K562 (cell line): ENCODE measurements at regions not wholly inside any gene's neighbourhood (a gene's known extent, or its start where the extent isn't known, plus 50 kb on each side); places are given as distances from the start of the nearest gene placed in this dataset.

ENCODE experiments used
- ATAC-seq: fragments of 200-7000 bp; cut with Tn5 transposase; 3 replicates; pipeline ENCODE4 v1.9.1; 2020; ENCODE audit warnings: moderate library complexity
- BruUV-seq: library from RNA; stranded (reverse); fragments of 400-500 nt; replicated peaks from 2 replicates; lab custom pipeline; 2021; lab: Mats Ljungman, UMichigan
- CTCF ChIA-PET: fragments of 300-600 bp; formaldehyde crosslinking; extraction: SDS; loops from one replicate; lab custom pipeline; 2021; ENCODE audit warnings: low intra/inter-chr PET ratio; lab: Yijun Ruan, JAX
- POLR2A ChIA-PET: fragments of 300-600, 350-650 bp; sonication (Branson Sonifier 250); formaldehyde crosslinking; extraction: SDS; loops from one replicate; lab custom pipeline; 2021; ENCODE audit warnings: antibody characterized with exemption, inconsistent platforms; lab: Yijun Ruan, JAX
- DNase-seq, 4 experiments: peaks; one replicate each; pipeline versions ENCODE4 v3.0.0 to v3.0.0-alpha.2; 2011 to 2018; ENCODE audit warnings: low spot score in 3 of 4, mixed read lengths in 3 of 4; ENCODE audit errors: extremely low read depth in 1 of 4
- FAIRE-seq: peaks from 2 replicates; lab custom pipeline; 2011; peaks lifted over from hg19 to GRCh38; lab: Jason Lieb, UNC
- H2AFZ ChIP-seq: 2 replicates; pipeline ENCODE4 v1.6.0; 2011; ENCODE audit warnings: low read depth, low read length, control low read depth, inconsistent platforms
- H3K27ac ChIP-seq: fragments of 200-600 bp; 3 replicates; pipeline ENCODE4 v1.8.0; 2011; ENCODE audit warnings: low read depth, mild to moderate bottlenecking, control low read depth, inconsistent platforms, low read length, moderate library complexity, mixed read lengths; ENCODE audit errors: extremely low read depth
- H3K27me3 ChIP-seq, 2 experiments: fragments of 300-600 bp in 1 of 2; 2 replicates in 1 of 2; 3 replicates in 1 of 2; pipeline versions ENCODE4 v1.6.0 to v1.8.0; 2011; ENCODE audit warnings: inconsistent platforms in 2 of 2, low read length in 2 of 2, mild to moderate bottlenecking in 1 of 2, mixed read lengths in 1 of 2, moderate library complexity in 1 of 2; ENCODE audit not compliant: control insufficient read depth in 2 of 2, insufficient read depth in 2 of 2
- H3K36me3 ChIP-seq: fragments of 300-600 bp; 3 replicates; pipeline ENCODE4 v1.8.0; 2011; ENCODE audit warnings: mild to moderate bottlenecking, low read length, inconsistent platforms; ENCODE audit not compliant: control insufficient read depth, insufficient read depth
- H3K4me1 ChIP-seq, 2 experiments: fragments of 200-600 bp in 1 of 2; replicated peaks in 1 of 2; 2 replicates in 1 of 2; 3 replicates in 1 of 2; pipeline versions ENCODE4 v1.5.1 to v1.8.0; 2011; ENCODE audit warnings: inconsistent platforms in 2 of 2, low read length in 2 of 2, mild to moderate bottlenecking in 1 of 2, mixed read lengths in 1 of 2, moderate library complexity in 1 of 2; ENCODE audit not compliant: control insufficient read depth in 2 of 2, insufficient read depth in 2 of 2
- H3K4me2 ChIP-seq: 2 replicates; pipeline ENCODE4 v1.6.1; 2011; ENCODE audit warnings: low read length, control low read depth, inconsistent platforms, mixed read lengths; ENCODE audit not compliant: insufficient read depth
- H3K4me3 ChIP-seq: fragments of 200-600 bp; sonication (generic), shearing (Covaris generic); 2 replicates; pipeline ENCODE4 v1.5.1; 2016; ENCODE audit warnings: control low read depth, inconsistent platforms
- H3K79me2 ChIP-seq: fragments of 200-600 bp; 3 replicates; pipeline ENCODE4 v1.8.0; 2011; ENCODE audit warnings: low read length, inconsistent platforms; ENCODE audit not compliant: control insufficient read depth, insufficient read depth
- H3K9ac ChIP-seq, 2 experiments: 2 replicates each; pipeline versions ENCODE4 v1.6.0 to v1.6.1; 2011; ENCODE audit warnings: low read depth in 2 of 2, low read length in 2 of 2, control low read depth in 1 of 2, inconsistent platforms in 1 of 2, mild to moderate bottlenecking in 1 of 2, mixed read lengths in 1 of 2; ENCODE audit not compliant: insufficient read depth in 1 of 2
- H3K9me1 ChIP-seq: one replicate; pipeline ENCODE4 v1.6.0; 2011; ENCODE audit warnings: inconsistent platforms, mild to moderate bottlenecking, low read length, moderate library complexity; ENCODE audit not compliant: control insufficient read depth, insufficient read depth
- H3K9me3 ChIP-seq: replicated peaks from 2 replicates; pipeline ENCODE4 v1.5.1; 2011; ENCODE audit warnings: low read depth, low read length, inconsistent platforms; ENCODE audit not compliant: control insufficient read depth, insufficient read depth
- H4K20me1 ChIP-seq: replicated peaks from 2 replicates; pipeline ENCODE4 v1.6.1; 2011; ENCODE audit warnings: low read length, inconsistent platforms, mixed read lengths; ENCODE audit not compliant: control insufficient read depth, insufficient read depth
- BCL6 ChIP-seq: fragments of 250-450 bp; sonication (Bioruptor Pico); IDR thresholded peaks from 2 replicates; pipeline ENCODE4 v1.4.0; 2020
- CXXC5 ChIP-seq: fragments of 250-450 bp; sonication (Bioruptor Pico); IDR thresholded peaks from 2 replicates; pipeline ENCODE4 v1.8.0; 2022; ENCODE audit warnings: inconsistent platforms, mild to moderate bottlenecking, moderate library complexity
- NELFE ChIP-seq: IDR thresholded peaks from 2 replicates; pipeline ENCODE4 v1.6.1; 2011; ENCODE audit warnings: mild to moderate bottlenecking; ENCODE audit not compliant: insufficient read depth, insufficient read length
- SFPQ ChIP-seq: fragments of 200-400 bp; formaldehyde crosslinking; IDR thresholded peaks from 2 replicates; pipeline ENCODE4 v1.6.1; 2017; ENCODE audit warnings: mild to moderate bottlenecking, low read depth, low read length, moderate library complexity
- ZNF778 ChIP-seq: fragments of 450-650 bp; formaldehyde crosslinking; IDR thresholded peaks from 2 replicates; pipeline ENCODE4 v1.4.0; 2020; ENCODE audit warnings: mild to moderate bottlenecking, moderate library complexity
- WGBS: fragments of 100-300 bp; shearing (Covaris generic); methylation state at CpG from one replicate; pipeline ENCODE4 v1.1.6; 2016; ENCODE audit warnings: low coverage, mixed read lengths; ENCODE audit not compliant: insufficient coverage; ENCODE audit errors: missing lambda C conversion rate; 5-methylcytosine and 5-hydroxymethylcytosine counted together
- in situ Hi-C: fragments of 300-500 bp; cut with MboI; formaldehyde crosslinking; loops from 4 replicates; pipeline ENCODE4 v1.15.0; 2018; ENCODE audit warnings: inconsistent platforms, mixed read lengths
- intact Hi-C: fragments of 100-400 bp; cut with micrococcal nuclease; formaldehyde crosslinking; loops from 2 replicates; pipeline ENCODE4 v1.14.2; 2022

- Histone ChIP-seq H3K36me3 (no peaks in the 10 kb centered on the region), H3K9me1 (no peaks in the 10 kb centered on the region), H3K9ac (no peak overlapping the region), H4K20me1 (no peaks in the 10 kb centered on the region), H3K4me3 (no peak overlapping the region), H3K9me3 (no peaks in the 10 kb centered on the region), H3K4me2 (no peak overlapping the region), H3K27ac (no peak overlapping the region), H3K4me1 (no peaks in the 10 kb centered on the region), H3K27me3 (no peaks in the 10 kb centered on the region), H2AFZ (no peak overlapping the region), H3K79me2 (no peaks in the 10 kb centered on the region)
- CTCF ChIA-PET: no interaction called here
- TF ChIP-seq SFPQ: no peak
- TF ChIP-seq NELFE: no peak
- no peak for TF ChIP-seq CXXC5 (CRISPR knock-in tag)
- no peak for TF ChIP-seq BCL6 (CRISPR knock-in tag)
- TF ChIP-seq ZNF778: no peak
- no peak for ATAC-seq
- no TSS peak for BruUV-seq
- POLR2A ChIA-PET: no interaction called here
- 0% methylated on average over 1 of the region's 1 CpG for WGBS
- no peak for FAIRE-seq
- in situ Hi-C loops (no loop called here), intact Hi-C loops (no loop called here)
- DNase-seq: no peak
These were observed 509.6 kb upstream of the CXADR start for GRCh38 chr21:17003258-17003615.
